ENCODE measurements at regions not wholly inside any gene's neighbourhood (a gene's known extent, or its start where the extent isn't known, plus 50 kb on each side); places are given as distances from the start of the nearest gene placed in this dataset.
A peak's percentile ranks its signal among the peaks of the same experiment; 100 is the strongest.

- peak; percentile 96 for TF ChIP-seq ZNF592 (IDR thresholded peaks at IDR 0.05)
These were observed 601.4 kb upstream of the IGFBP3 start (continued) for GRCh38 chr7:46522354-46522906.

DNA sequence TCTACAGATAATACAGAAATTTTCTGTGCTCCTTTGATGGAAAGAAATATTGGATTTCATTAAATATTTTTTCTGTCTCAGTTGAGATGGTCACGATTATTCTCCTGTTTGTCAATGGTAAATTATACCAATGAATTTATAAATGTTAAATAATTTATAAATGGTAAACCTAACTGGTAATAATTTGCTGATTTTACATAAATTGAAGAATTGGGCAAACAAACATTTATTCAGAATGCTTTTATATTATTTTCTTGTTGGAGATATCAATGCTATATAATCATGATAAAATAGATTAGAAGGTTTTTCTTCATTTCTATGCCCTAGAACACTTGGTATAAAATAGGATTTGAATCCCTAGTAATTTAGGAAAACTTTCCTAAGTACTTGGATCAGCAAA, 597.6 kb upstream of the IGFBP3 start:
- in situ Hi-C loops (cut with MboI) (no loop called here), intact Hi-C loops (cut with micrococcal nuclease; ENCODE audit: unreplicated experiment) (no loop called here)
- H4K20me1 ChIP-seq (ENCODE audit: control insufficient read depth, insufficient read depth), result no peaks in the 10 kb centered on the region
- DNase-seq (ENCODE audit: low read depth, low spot score), result no peak
- SMC1A ChIA-PET (ENCODE audit: uncharacterized antibody, unreplicated experiment), result interaction anchor here (0.8 kb wide), 1 partner anchor 37 kb away, joined by 3 read pairs; no protein-coding TSS in a partner anchor
- H2AFZ ChIP-seq (ENCODE audit: control insufficient read depth, low read depth, low read length), result no peak overlapping the region
- H3K27me3 ChIP-seq (replicated peaks in 1 of 2; ENCODE audit: control insufficient read depth in 2 of 2, insufficient read depth in 2 of 2, low read length in 1 of 2), result no peaks in the 10 kb centered on the region
- H3K27ac ChIP-seq (ENCODE audit: control insufficient read depth, insufficient read depth), result no peak overlapping the region
- H3K79me2 ChIP-seq (ENCODE audit: control insufficient read depth, insufficient read depth, low read length), result no peaks in the 10 kb centered on the region
- BruUV-seq (replicated peaks), result no TSS peak
- POLR2A ChIA-PET, result no interaction called here
- H3K4me1 ChIP-seq (ENCODE audit: control insufficient read depth, insufficient read depth, low read length), result no peaks in the 10 kb centered on the region
- WGBS (ENCODE audit: insufficient coverage, insufficient replicate concordance, low lambda C conversion rate, missing lambda C conversion rate), result 0% methylated on average over 1 of the region's 1 CpG
- ATAC-seq, result no peak
- no peaks in the 10 kb centered on the region for H3K36me3 ChIP-seq (ENCODE audit: control insufficient read depth in 2 of 2, insufficient read depth in 2 of 2, low read length in 1 of 2)
- FAIRE-seq, result no peak
- no peak overlapping the region for H3K4me3 ChIP-seq
- RAD21 ChIA-PET (ENCODE audit: unreplicated experiment), result interaction anchor here (1.2 to 1.3 kb wide), 2 partner anchors 26 to 31 kb away, joined by 3 to 4 read pairs; no protein-coding TSS in a partner anchor
- TF ChIP-seq RUNX3 (IDR thresholded peaks at IDR 0.05; ENCODE audit: low read length) (no peak), MXI1 (IDR thresholded peaks at IDR 0.05; ENCODE audit: low read depth, low read length) (no peak), ZNF24 (IDR thresholded peaks at IDR 0.05) (no peak), CHD1 (IDR thresholded peaks at IDR 0.05; ENCODE audit: low read depth, low read length) (no peak), RAD51 (IDR thresholded peaks at IDR 0.05) (no peak), ZNF384 (IDR thresholded peaks at IDR 0.05; ENCODE audit: borderline replicate concordance, low read depth, low read length) (no peak), SREBF2 (IDR thresholded peaks at IDR 0.05; ENCODE audit: low read length) (no peak), NR2C2 (IDR thresholded peaks at IDR 0.05; ENCODE audit: borderline replicate concordance, control insufficient read depth, insufficient read length, low read depth) (no peak), ZBED1 (IDR thresholded peaks at IDR 0.05; ENCODE audit: borderline replicate concordance) (no peak), FOXK2 (IDR thresholded peaks at IDR 0.05) (no peak), TCF12 (IDR thresholded peaks at IDR 0.05; ENCODE audit: low read depth, low read length) (no peak), TCF3 (IDR thresholded peaks at IDR 0.05; ENCODE audit: borderline replicate concordance, insufficient read depth, low read depth, low read length) (no peak), JUND (IDR thresholded peaks at IDR 0.05; ENCODE audit: low read depth, low read length) (no peak)
- H3K4me2 ChIP-seq (ENCODE audit: control insufficient read depth, insufficient read depth), result no peak overlapping the region
- no peak overlapping the region for H3K9ac ChIP-seq (ENCODE audit: control insufficient read depth, insufficient read depth, low read length)
- H3K9me3 ChIP-seq (replicated peaks; ENCODE audit: control insufficient read depth, insufficient read depth, low read length), result no peaks in the 10 kb centered on the region
- CTCF ChIA-PET, result interaction anchor here (1.2 to 2.5 kb wide), 2 partner anchors 7 to 9 kb away, joined by 3 to 8 read pairs; no protein-coding TSS in a partner anchor
